ENCODE measurements at regions not wholly inside any gene's neighbourhood (a gene's known extent, or its start where the extent isn't known, plus 50 kb on each side); places are given as distances from the start of the nearest gene placed in this dataset.

DNA sequence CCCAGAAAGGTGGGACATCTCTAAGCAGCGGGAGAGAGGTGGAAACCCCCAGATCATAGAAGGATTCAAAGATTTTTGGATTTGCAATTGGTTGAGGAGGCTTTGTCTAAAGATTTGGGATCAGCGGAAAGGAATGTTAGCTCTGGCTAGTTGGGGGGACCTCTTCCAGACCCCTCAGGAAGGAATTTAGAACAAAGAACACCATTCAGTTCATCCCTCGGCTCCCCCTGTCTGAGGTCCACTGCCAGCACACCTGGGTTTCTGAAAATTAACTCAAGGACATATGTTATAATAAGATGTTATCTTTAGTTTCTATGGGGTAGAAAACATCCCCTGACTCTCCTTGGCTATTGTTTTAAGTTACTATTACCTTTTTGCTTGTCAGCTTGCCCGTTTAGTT is 163.6 kb downstream of the CEP135 start (continued):
- 0 out of 2 replicates have a peak, but pooled peaks have one; percentile 28 for TF ChIP-seq TEAD4 (IDR thresholded peaks at IDR 0.05; ENCODE audit: low read depth, low read length)
- no peak for TF ChIP-seq KDM5A (IDR thresholded peaks at IDR 0.05; ENCODE audit: low read length)
- TF ChIP-seq SRF (IDR thresholded peaks at IDR 0.05; ENCODE audit: low read depth, low read length), result no peak
- TF ChIP-seq FOSL1 (IDR thresholded peaks at IDR 0.05; ENCODE audit: insufficient read depth, low read depth, low read length), result no peak
- TF ChIP-seq TBP (IDR thresholded peaks at IDR 0.05; ENCODE audit: low read depth, low read length), result no peak
- TF ChIP-seq BRCA1 (IDR thresholded peaks at IDR 0.05; ENCODE audit: low read depth, low read length), result no peak
- TF ChIP-seq EP300 (IDR thresholded peaks at IDR 0.05; ENCODE audit: borderline replicate concordance in 1 of 2, low read depth in 2 of 2, low read length in 2 of 2), result no peak
- no peak for TF ChIP-seq POLR2AphosphoS5 (IDR thresholded peaks at IDR 0.05; ENCODE audit: low read depth, low read length)
- TF ChIP-seq HDAC2 (IDR thresholded peaks at IDR 0.05; ENCODE audit: borderline replicate concordance in 1 of 2, low read depth in 2 of 2, low read length in 2 of 2), result no peak
- TF ChIP-seq, protein P1, sequence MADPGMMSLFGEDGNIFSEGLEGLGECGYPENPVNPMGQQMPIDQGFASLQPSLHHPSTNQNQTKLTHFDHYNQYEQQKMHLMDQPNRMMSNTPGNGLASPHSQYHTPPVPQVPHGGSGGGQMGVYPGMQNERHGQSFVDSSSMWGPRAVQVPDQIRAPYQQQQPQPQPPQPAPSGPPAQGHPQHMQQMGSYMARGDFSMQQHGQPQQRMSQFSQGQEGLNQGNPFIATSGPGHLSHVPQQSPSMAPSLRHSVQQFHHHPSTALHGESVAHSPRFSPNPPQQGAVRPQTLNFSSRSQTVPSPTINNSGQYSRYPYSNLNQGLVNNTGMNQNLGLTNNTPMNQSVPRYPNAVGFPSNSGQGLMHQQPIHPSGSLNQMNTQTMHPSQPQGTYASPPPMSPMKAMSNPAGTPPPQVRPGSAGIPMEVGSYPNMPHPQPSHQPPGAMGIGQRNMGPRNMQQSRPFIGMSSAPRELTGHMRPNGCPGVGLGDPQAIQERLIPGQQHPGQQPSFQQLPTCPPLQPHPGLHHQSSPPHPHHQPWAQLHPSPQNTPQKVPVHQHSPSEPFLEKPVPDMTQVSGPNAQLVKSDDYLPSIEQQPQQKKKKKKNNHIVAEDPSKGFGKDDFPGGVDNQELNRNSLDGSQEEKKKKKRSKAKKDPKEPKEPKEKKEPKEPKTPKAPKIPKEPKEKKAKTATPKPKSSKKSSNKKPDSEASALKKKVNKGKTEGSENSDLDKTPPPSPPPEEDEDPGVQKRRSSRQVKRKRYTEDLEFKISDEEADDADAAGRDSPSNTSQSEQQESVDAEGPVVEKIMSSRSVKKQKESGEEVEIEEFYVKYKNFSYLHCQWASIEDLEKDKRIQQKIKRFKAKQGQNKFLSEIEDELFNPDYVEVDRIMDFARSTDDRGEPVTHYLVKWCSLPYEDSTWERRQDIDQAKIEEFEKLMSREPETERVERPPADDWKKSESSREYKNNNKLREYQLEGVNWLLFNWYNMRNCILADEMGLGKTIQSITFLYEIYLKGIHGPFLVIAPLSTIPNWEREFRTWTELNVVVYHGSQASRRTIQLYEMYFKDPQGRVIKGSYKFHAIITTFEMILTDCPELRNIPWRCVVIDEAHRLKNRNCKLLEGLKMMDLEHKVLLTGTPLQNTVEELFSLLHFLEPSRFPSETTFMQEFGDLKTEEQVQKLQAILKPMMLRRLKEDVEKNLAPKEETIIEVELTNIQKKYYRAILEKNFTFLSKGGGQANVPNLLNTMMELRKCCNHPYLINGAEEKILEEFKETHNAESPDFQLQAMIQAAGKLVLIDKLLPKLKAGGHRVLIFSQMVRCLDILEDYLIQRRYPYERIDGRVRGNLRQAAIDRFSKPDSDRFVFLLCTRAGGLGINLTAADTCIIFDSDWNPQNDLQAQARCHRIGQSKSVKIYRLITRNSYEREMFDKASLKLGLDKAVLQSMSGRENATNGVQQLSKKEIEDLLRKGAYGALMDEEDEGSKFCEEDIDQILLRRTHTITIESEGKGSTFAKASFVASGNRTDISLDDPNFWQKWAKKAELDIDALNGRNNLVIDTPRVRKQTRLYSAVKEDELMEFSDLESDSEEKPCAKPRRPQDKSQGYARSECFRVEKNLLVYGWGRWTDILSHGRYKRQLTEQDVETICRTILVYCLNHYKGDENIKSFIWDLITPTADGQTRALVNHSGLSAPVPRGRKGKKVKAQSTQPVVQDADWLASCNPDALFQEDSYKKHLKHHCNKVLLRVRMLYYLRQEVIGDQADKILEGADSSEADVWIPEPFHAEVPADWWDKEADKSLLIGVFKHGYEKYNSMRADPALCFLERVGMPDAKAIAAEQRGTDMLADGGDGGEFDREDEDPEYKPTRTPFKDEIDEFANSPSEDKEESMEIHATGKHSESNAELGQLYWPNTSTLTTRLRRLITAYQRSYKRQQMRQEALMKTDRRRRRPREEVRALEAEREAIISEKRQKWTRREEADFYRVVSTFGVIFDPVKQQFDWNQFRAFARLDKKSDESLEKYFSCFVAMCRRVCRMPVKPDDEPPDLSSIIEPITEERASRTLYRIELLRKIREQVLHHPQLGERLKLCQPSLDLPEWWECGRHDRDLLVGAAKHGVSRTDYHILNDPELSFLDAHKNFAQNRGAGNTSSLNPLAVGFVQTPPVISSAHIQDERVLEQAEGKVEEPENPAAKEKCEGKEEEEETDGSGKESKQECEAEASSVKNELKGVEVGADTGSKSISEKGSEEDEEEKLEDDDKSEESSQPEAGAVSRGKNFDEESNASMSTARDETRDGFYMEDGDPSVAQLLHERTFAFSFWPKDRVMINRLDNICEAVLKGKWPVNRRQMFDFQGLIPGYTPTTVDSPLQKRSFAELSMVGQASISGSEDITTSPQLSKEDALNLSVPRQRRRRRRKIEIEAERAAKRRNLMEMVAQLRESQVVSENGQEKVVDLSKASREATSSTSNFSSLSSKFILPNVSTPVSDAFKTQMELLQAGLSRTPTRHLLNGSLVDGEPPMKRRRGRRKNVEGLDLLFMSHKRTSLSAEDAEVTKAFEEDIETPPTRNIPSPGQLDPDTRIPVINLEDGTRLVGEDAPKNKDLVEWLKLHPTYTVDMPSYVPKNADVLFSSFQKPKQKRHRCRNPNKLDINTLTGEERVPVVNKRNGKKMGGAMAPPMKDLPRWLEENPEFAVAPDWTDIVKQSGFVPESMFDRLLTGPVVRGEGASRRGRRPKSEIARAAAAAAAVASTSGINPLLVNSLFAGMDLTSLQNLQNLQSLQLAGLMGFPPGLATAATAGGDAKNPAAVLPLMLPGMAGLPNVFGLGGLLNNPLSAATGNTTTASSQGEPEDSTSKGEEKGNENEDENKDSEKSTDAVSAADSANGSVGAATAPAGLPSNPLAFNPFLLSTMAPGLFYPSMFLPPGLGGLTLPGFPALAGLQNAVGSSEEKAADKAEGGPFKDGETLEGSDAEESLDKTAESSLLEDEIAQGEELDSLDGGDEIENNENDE (IDR thresholded peaks at IDR 0.05; ENCODE audit: insufficient replicate concordance, low read length), result no peak
